Neural cell (in vitro differentiated cells): ENCODE measurements at regions not wholly inside any gene's neighbourhood (a gene's known extent, or its start where the extent isn't known, plus 50 kb on each side); places are given as distances from the start of the nearest gene placed in this dataset.

ENCODE experiments used
- H2AFZ ChIP-seq: fragments of 200-600, 300-800 bp; sonication (generic), shearing (Covaris generic); 2 replicates; pipeline ENCODE4 v1.6.0; 2014; ENCODE audit warnings: low read depth, mild to moderate bottlenecking, antibody characterized with exemption, low read length, moderate library complexity
- H3F3A ChIP-seq: fragments of 200-600 bp; shearing (Covaris generic); 2 replicates; pipeline ENCODE4 v1.6.1; 2016; ENCODE audit warnings: mild to moderate bottlenecking, moderate library complexity, mixed read lengths, antibody characterized with exemption, low read length; ENCODE audit not compliant: insufficient read depth, poor library complexity, severe bottlenecking
- H3K27ac ChIP-seq: fragments of 200-600, 300-800 bp; sonication (generic), shearing (Covaris generic); 2 replicates; pipeline ENCODE4 v1.5.1; 2014; ENCODE audit warnings: mild to moderate bottlenecking, low read length, moderate library complexity
- H3K27me3 ChIP-seq: fragments of 300-800, 200-600 bp; sonication (generic), shearing (Covaris generic); 2 replicates; pipeline ENCODE4 v1.6.0; 2014; ENCODE audit warnings: mild to moderate bottlenecking, low read depth, low read length, moderate library complexity; ENCODE audit not compliant: insufficient read depth
- H3K36me3 ChIP-seq: fragments of 300-800, 200-600 bp; sonication (generic), shearing (Covaris generic); 2 replicates; pipeline ENCODE4 v1.5.1; 2014; ENCODE audit warnings: mild to moderate bottlenecking, antibody characterized with exemption, low read length, moderate library complexity; ENCODE audit not compliant: insufficient read depth
- H3K4me2 ChIP-seq: fragments of 300-800, 200-600 bp; sonication (generic), shearing (Covaris generic); 2 replicates; pipeline ENCODE4 v1.6.0; 2014; ENCODE audit warnings: mild to moderate bottlenecking, low read length
- H3K4me3 ChIP-seq: fragments of 300-800, 200-600 bp; sonication (generic), shearing (Covaris generic); 2 replicates; pipeline ENCODE4 v1.5.1; 2014; ENCODE audit warnings: mild to moderate bottlenecking, low read length, moderate library complexity
- H3K79me2 ChIP-seq: fragments of 200-600 bp; shearing (Covaris generic); replicated peaks from 2 replicates; pipeline ENCODE4 v1.6.0; 2014; ENCODE audit warnings: mild to moderate bottlenecking, low read length, moderate library complexity; ENCODE audit not compliant: insufficient read depth
- H3K9ac ChIP-seq: fragments of 300-800, 200-600 bp; sonication (generic), shearing (Covaris generic); 2 replicates; pipeline ENCODE4 v1.6.1; 2016; ENCODE audit warnings: mild to moderate bottlenecking, low read length, mixed read lengths
- H3K9me2 ChIP-seq: fragments of 200-600 bp; shearing (Covaris generic); 2 replicates; pipeline ENCODE4 v1.6.1; 2016; ENCODE audit warnings: mild to moderate bottlenecking, low read length, mixed read lengths; ENCODE audit not compliant: insufficient read depth
- H3K9me3 ChIP-seq: fragments of 200-600, 300-800 bp; sonication (generic), shearing (Covaris generic); 2 replicates; pipeline ENCODE4 v1.6.1; 2016; ENCODE audit warnings: mild to moderate bottlenecking, mixed run types, low read length, moderate library complexity, mixed read lengths
- H4K20me1 ChIP-seq: fragments of 200-600 bp; shearing (Covaris generic); 2 replicates; pipeline ENCODE4 v1.6.1; 2016; ENCODE audit warnings: mild to moderate bottlenecking, mixed run types; ENCODE audit not compliant: insufficient read depth
- CTCF ChIP-seq: fragments of 450-650 bp; IDR thresholded peaks from 2 replicates; pipeline ENCODE4 v1.5.1; 2014; ENCODE audit warnings: antibody characterized with exemption, mild to moderate bottlenecking, moderate library complexity; ENCODE audit not compliant: poor library complexity, severe bottlenecking
- EP300 ChIP-seq: fragments of 450-650 bp; conservative IDR thresholded peaks from 2 replicates; pipeline ENCODE4 v1.6.1; 2014; ENCODE audit warnings: antibody characterized with exemption, mild to moderate bottlenecking, moderate library complexity; ENCODE audit not compliant: poor library complexity, severe bottlenecking
- EZH2 ChIP-seq: fragments of 200-600, 300-800 bp; shearing (Covaris generic), sonication (generic); IDR thresholded peaks from 2 replicates; pipeline ENCODE4 v1.6.1; 2014; ENCODE audit warnings: antibody characterized with exemption, low read length, borderline replicate concordance, mild to moderate bottlenecking; ENCODE audit not compliant: insufficient read depth, poor library complexity, severe bottlenecking
- MXI1 ChIP-seq: fragments of 450-650 bp; conservative IDR thresholded peaks from 2 replicates; pipeline ENCODE4 v1.6.1; 2014; ENCODE audit warnings: antibody characterized with exemption, mild to moderate bottlenecking; ENCODE audit not compliant: poor library complexity, severe bottlenecking
- POLR2AphosphoS5 ChIP-seq: IDR thresholded peaks from 2 replicates; pipeline ENCODE4 v1.6.1; 2012
- RAD21 ChIP-seq: fragments of 450-650 bp; conservative IDR thresholded peaks from 2 replicates; pipeline ENCODE4 v1.6.1; 2014; ENCODE audit warnings: antibody characterized with exemption, mild to moderate bottlenecking, moderate library complexity
- REST ChIP-seq: IDR thresholded peaks from 2 replicates; pipeline ENCODE4 v1.6.1; 2012; ENCODE audit warnings: borderline replicate concordance
- SMC3 ChIP-seq: fragments of 450-650 bp; conservative IDR thresholded peaks from 2 replicates; pipeline ENCODE4 v1.6.1; 2014; ENCODE audit warnings: antibody characterized with exemption, mild to moderate bottlenecking, moderate library complexity; ENCODE audit not compliant: poor library complexity
- TAF1 ChIP-seq: IDR thresholded peaks from 2 replicates; pipeline ENCODE4 v1.6.1; 2012; ENCODE audit warnings: low read depth

GRCh38 chr18:45252474-45252873 is 362.8 kb upstream of the SLC14A2 start:
- H3K4me2 ChIP-seq = no peak overlapping the region
- no peaks in the 10 kb centered on the region for H3K9me2 ChIP-seq
- no peak overlapping the region for H3K9ac ChIP-seq
- H3K4me3 ChIP-seq = no peak overlapping the region
- H3K79me2 ChIP-seq = no peaks in the 10 kb centered on the region
- H3K9me3 ChIP-seq = no peaks in the 10 kb centered on the region
- no peaks in the 10 kb centered on the region for H3F3A ChIP-seq
- H2AFZ ChIP-seq = no peak overlapping the region
- no peak for TF ChIP-seq SMC3
- no peak for TF ChIP-seq CTCF
- no peak for TF ChIP-seq REST
- no peaks in the 10 kb centered on the region for H3K27me3 ChIP-seq
- no peaks in the 10 kb centered on the region for H3K36me3 ChIP-seq
- no peaks in the 10 kb centered on the region for H4K20me1 ChIP-seq
- H3K27ac ChIP-seq = no peak overlapping the region

DNA sequence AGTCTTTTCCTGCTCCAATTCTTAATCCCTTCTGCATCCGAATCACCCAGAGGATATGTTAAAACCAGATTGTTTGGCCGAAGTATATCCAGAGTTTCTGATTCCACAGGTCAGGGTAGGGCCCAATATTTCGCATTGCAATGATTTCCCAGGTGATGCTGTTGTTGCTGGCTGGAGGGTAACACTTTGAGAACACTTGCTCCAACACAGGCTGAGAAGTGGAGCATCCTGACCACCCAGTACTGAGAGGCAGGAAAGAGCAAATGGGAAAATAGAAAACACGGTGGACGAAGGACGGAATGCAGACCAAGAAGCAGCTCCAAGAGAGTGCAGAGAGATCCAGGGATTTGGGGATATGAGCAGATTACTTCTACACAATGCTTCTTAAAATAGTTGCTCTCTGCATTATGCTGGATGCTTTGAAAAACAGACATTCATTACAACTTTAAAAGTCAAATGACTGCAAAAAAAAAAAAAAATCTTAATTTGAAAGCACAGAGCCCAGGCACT is 362.2 kb upstream of the SLC14A2 start:
- no peak overlapping the region for H3K4me2 ChIP-seq
- no peak overlapping the region for H3K9ac ChIP-seq
- H3K36me3 ChIP-seq = no peaks in the 10 kb centered on the region

More for the DNA sequence above, 362.2 kb upstream of the SLC14A2 start:
- Histone ChIP-seq H3K79me2 (no peaks in the 10 kb centered on the region), H3K9me3 (no peaks in the 10 kb centered on the region), H3K27me3 (no peaks in the 10 kb centered on the region), H3K9me2 (no peaks in the 10 kb centered on the region), H3K4me3 (no peak overlapping the region), H2AFZ (no peak overlapping the region), H4K20me1 (no peaks in the 10 kb centered on the region), H3F3A (no peaks in the 10 kb centered on the region), H3K27ac (no peak overlapping the region)
- TF ChIP-seq TAF1 = no peak
- TF ChIP-seq EP300 = no peak
- TF ChIP-seq REST = no peak
- no peak for TF ChIP-seq MXI1
- no peak for TF ChIP-seq CTCF
- TF ChIP-seq POLR2AphosphoS5 = no peak
- TF ChIP-seq RAD21 = no peak
- TF ChIP-seq EZH2 = no peak
